Tibial artery (tissue), 4 donors: ENCODE measurements at regions not wholly inside any gene's neighbourhood (a gene's known extent, or its start where the extent isn't known, plus 50 kb on each side); places are given as distances from the start of the nearest gene placed in this dataset.

Source experiments
- DNase-seq, 2 donors: peaks; one replicate each; pipeline ENCODE4 v3.0.0-alpha.2; 2019
- H3K27ac ChIP-seq, 2 donors: fragments of 200-600 bp; sonication (generic) in 1 of 2; 1 replicate in 1 of 2; 2 replicates in 1 of 2; pipeline ENCODE4 v1.5.1; 2018 to 2019; ENCODE audit warnings: mild to moderate bottlenecking in 1 of 2
- H3K27me3 ChIP-seq, 2 donors: fragments of 200-600 bp; sonication (generic) in 1 of 2; one replicate each; pipeline versions ENCODE4 v1.5.1 to v1.6.0; 2016 to 2019
- H3K36me3 ChIP-seq, 3 donors: fragments of 200-600 bp; sonication (generic) in 2 of 3; one replicate each; pipeline ENCODE4 v1.5.1; 2016 to 2019; ENCODE audit warnings: mild to moderate bottlenecking in 2 of 3
- H3K4me1 ChIP-seq, 4 donors: fragments of 200-600 bp; sonication (generic) in 2 of 4; 1 replicate in 3 of 4; 2 replicates in 1 of 4; pipeline ENCODE4 v1.5.1; 2016 to 2019
- H3K4me3 ChIP-seq, 2 donors: fragments of 200-600 bp; sonication (generic) in 1 of 2; 1 replicate in 1 of 2; 2 replicates in 1 of 2; pipeline ENCODE4 v1.5.1; 2018 to 2019; ENCODE audit warnings: mild to moderate bottlenecking in 2 of 2
- H3K9me3 ChIP-seq, 3 donors: fragments of 200-600 bp; sonication (generic) in 1 of 3; one replicate each; pipeline ENCODE4 v1.5.1; 2016 to 2019
- intact Hi-C: fragments of 100-400 bp; cut with DNase I; formaldehyde crosslinking; loops from one replicate; pipeline ENCODE4 v1.15.0; 2023; ENCODE audit warnings: low total_unique reads
- TF ChIP-seq, protein P1 (sequence below), 2 experiments: fragments of 200-600 bp in 1 of 2; fragments of 450-650 bp in 1 of 2; IDR thresholded peaks; one replicate each; pipeline ENCODE4 v1.5.1; 2017 to 2019; ENCODE audit warnings: antibody characterized with exemption in 2 of 2, mild to moderate bottlenecking in 1 of 2, moderate library complexity in 1 of 2

DNA sequence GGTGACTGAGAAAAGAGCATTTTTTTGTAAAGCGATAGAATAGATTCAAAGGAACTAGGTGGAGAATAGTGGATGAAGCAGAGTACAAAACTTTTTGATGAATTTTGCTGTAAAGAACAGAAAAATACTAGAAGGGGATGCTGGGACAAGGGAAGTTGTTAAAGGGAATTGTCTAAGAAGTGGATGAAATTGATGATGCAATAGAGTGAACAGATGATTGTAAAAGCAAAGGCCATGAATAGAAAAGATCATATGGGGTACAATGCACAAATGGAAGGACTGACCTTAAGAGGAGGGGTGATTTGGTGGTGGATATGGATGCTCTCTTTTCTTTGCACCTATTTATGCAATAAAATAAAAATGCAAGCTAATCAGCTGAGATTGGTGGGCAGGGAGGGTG, 262.7 kb upstream of the MAD2L1 start:
- H3K36me3 ChIP-seq: no peaks in the 10 kb centered on the region
- intact Hi-C loops: no loop called here
- no peak for DNase-seq

DNA sequence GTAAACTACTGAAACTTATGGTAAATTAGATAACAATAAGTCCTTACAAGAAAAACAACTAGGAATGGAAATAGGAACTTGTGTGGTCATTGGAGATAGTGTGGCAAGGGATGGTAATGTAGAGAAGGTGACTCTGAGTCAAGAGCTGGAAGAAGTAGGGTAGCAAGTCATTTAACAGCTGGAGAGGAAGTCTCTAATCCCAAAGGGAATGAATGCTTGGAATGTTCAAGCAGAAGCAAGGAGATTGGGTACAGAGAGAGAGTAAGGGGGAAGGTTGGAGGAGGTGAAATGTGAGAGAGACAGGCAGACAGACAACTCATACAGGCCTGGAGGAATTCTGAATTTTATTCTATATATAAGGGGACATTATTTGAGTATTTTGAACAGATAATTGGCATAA, 260.6 kb upstream of the MAD2L1 start:
- Histone ChIP-seq H3K27ac (no peak overlapping the region), H3K9me3 (no peaks in the 10 kb centered on the region), H3K4me3 (no peak overlapping the region), H3K36me3 (no peaks in the 10 kb centered on the region), H3K27me3 (no peaks in the 10 kb centered on the region), H3K4me1 (no peaks in the 10 kb centered on the region)
- TF ChIP-seq, protein P1, sequence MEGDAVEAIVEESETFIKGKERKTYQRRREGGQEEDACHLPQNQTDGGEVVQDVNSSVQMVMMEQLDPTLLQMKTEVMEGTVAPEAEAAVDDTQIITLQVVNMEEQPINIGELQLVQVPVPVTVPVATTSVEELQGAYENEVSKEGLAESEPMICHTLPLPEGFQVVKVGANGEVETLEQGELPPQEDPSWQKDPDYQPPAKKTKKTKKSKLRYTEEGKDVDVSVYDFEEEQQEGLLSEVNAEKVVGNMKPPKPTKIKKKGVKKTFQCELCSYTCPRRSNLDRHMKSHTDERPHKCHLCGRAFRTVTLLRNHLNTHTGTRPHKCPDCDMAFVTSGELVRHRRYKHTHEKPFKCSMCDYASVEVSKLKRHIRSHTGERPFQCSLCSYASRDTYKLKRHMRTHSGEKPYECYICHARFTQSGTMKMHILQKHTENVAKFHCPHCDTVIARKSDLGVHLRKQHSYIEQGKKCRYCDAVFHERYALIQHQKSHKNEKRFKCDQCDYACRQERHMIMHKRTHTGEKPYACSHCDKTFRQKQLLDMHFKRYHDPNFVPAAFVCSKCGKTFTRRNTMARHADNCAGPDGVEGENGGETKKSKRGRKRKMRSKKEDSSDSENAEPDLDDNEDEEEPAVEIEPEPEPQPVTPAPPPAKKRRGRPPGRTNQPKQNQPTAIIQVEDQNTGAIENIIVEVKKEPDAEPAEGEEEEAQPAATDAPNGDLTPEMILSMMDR (IDR thresholded peaks at IDR 0.05): no peak
- intact Hi-C loops: no loop called here
- no peak for DNase-seq

More for the DNA sequence above, 262.7 kb upstream of the MAD2L1 start:
- no peaks in the 10 kb centered on the region for H3K9me3 ChIP-seq
- no peak overlapping the region for H3K27ac ChIP-seq
- H3K4me3 ChIP-seq: no peak overlapping the region
- H3K4me1 ChIP-seq: no peaks in the 10 kb centered on the region
- TF ChIP-seq, protein P1 (IDR thresholded peaks at IDR 0.05): no peak
- no peaks in the 10 kb centered on the region for H3K27me3 ChIP-seq

DNA sequence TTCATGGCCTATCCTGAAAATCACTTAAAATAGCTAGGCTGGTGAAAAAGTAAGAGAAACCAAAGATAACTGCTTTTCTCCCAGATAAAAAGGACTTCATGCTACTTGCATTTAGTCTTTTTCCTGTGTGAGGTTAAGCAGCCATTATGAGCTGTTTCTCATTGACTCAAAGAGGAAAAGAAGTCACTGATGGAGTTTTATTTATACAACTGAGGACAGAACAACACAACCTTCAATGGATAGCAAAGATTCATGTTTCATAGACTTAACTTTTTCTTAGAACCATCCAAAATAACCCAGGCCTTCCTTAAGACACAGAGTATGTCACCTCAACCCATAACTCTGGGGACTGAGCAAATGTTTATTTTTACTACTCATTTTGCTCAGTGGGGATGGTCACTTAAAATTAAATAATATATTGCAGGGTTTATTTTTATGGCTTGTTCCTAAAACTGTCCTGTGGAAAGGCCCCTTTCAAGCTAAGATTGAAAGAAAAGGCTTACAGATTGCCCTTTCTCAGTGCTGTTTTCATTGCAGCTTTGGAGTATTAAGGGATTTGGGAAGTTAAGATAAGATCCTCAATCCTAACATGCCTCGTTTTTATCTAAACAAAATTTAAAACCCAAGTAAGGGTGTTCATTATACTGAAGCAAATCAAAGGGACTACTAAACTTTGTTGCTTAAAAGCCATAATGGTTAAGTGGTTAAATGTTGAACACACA, 252.6 kb upstream of the MAD2L1 start:
- H3K27ac ChIP-seq: no peak overlapping the region
- H3K36me3 ChIP-seq: no peaks in the 10 kb centered on the region
- DNase-seq: no peak
- TF ChIP-seq, protein P1 (IDR thresholded peaks at IDR 0.05): no peak
- H3K9me3 ChIP-seq: no peaks in the 10 kb centered on the region
- no peak overlapping the region for H3K4me3 ChIP-seq
- intact Hi-C loops: no loop called here
- no peaks in the 10 kb centered on the region for H3K27me3 ChIP-seq
- no peaks in the 10 kb centered on the region for H3K4me1 ChIP-seq

DNA sequence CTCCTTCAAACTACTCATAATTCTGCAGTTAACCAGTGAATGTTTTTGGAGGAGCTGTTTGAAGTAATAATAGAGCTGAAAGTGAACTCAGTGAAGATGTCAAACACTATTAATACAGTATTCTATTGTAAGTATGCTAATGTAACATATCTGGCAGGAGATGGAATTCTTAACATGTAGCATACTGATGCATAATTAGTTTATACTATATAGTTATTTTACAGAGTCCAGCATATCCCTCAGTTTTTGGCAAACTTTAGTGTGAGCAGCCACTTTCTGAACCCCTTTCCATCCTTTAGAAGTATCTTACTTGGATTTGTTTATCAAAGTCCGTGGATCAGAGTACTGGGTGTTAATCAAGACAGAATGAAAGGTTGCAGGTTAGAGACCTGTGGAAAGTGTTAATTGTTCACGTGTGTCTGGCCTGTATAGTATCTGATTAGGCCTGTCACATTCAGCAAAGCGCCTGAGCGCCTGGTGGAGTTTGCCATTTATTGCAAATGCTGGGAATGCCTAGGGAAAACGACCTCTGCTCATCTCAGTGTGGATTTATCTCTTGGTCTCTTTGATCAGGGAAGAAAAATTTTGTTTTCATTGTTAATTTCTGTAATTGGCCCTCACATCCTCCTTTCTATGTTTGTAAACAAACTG, 251.7 kb upstream of the MAD2L1 start:
- no peak for DNase-seq
- no peaks in the 10 kb centered on the region for H3K4me1 ChIP-seq
- H3K27ac ChIP-seq: no peak overlapping the region
- TF ChIP-seq, protein P1 (IDR thresholded peaks at IDR 0.05): no peak
- intact Hi-C loops: no loop called here
- H3K36me3 ChIP-seq: no peaks in the 10 kb centered on the region
- H3K9me3 ChIP-seq: no peaks in the 10 kb centered on the region
- no peaks in the 10 kb centered on the region for H3K27me3 ChIP-seq
- H3K4me3 ChIP-seq: no peak overlapping the region

DNA sequence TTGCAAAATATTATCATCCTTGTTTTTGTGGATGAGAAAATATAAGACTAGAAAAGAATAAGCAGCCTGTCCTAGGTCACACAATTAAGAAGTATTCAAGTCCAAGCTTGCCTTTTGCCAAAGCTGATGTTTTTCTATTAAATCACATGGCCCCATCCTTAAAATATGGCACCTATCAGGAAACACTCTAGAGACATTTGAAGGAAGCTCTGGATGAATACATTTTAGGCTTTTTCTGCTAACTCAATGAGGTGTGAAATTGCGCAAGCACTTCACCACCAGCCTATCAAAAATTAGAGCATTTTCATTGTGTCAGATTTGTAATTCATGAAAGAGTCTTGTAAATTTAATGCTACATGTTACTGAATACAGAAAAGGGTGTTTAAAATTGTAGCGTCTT, 251.1 kb upstream of the MAD2L1 start:
- H3K36me3 ChIP-seq: no peaks in the 10 kb centered on the region
- intact Hi-C loops: no loop called here
- no peaks in the 10 kb centered on the region for H3K4me1 ChIP-seq
- no peaks in the 10 kb centered on the region for H3K27me3 ChIP-seq
- H3K4me3 ChIP-seq: no peak overlapping the region
- no peak for DNase-seq
- TF ChIP-seq, protein P1 (IDR thresholded peaks at IDR 0.05): no peak
- no peak overlapping the region for H3K27ac ChIP-seq
- H3K9me3 ChIP-seq: no peaks in the 10 kb centered on the region
